ENCODE measurements at regions not wholly inside any gene's neighbourhood (a gene's known extent, or its start where the extent isn't known, plus 50 kb on each side); places are given as distances from the start of the nearest gene placed in this dataset.

DNA sequence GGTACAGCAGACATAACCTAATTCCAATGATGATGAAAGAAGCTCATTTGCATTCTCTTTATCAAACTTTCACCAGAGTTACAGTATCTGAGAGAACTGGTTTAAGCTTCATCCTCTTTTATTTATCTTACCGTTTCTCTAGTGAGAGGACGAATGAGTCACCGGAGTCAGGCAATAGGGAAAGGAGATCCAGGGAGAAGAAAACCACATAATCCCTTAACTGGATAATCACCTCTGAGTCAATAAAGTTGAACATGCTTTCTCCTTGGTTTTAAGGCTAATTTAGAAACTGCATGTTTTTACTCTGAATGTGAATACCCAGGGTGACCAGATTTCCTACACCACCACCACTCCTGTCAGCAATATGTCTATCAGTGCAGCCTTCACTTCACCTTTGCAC, 313.7 kb upstream of the TBX18 start (continued):
- TF ChIP-seq TBP (optimal IDR thresholded peaks at IDR 0.05; ENCODE audit: low read depth, low read length) = no peak
- no peak for TF ChIP-seq TCF3 (CRISPR knock-in tag; IDR thresholded peaks at IDR 0.05)
- TF ChIP-seq NKRF (IDR thresholded peaks at IDR 0.05; ENCODE audit: borderline replicate concordance) = no peak
- TF ChIP-seq ERF (CRISPR knock-in tag; IDR thresholded peaks at IDR 0.05) = no peak
- no peak for TF ChIP-seq NCOA1 (IDR thresholded peaks at IDR 0.05; ENCODE audit: low read depth)
- TF ChIP-seq ZBTB1 (CRISPR knock-in tag; IDR thresholded peaks at IDR 0.05; ENCODE audit: borderline replicate concordance, low read depth) = no peak
- TF ChIP-seq ZFPM2 (CRISPR knock-in tag; IDR thresholded peaks at IDR 0.05) = no peak
- TF ChIP-seq, protein P1, sequence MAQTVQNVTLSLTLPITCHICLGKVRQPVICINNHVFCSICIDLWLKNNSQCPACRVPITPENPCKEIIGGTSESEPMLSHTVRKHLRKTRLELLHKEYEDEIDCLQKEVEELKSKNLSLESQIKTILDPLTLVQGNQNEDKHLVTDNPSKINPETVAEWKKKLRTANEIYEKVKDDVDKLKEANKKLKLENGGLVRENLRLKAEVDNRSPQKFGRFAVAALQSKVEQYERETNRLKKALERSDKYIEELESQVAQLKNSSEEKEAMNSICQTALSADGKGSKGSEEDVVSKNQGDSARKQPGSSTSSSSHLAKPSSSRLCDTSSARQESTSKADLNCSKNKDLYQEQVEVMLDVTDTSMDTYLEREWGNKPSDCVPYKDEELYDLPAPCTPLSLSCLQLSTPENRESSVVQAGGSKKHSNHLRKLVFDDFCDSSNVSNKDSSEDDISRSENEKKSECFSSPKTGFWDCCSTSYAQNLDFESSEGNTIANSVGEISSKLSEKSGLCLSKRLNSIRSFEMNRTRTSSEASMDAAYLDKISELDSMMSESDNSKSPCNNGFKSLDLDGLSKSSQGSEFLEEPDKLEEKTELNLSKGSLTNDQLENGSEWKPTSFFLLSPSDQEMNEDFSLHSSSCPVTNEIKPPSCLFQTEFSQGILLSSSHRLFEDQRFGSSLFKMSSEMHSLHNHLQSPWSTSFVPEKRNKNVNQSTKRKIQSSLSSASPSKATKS (CRISPR knock-in tag; IDR thresholded peaks at IDR 0.05) = no peak
- TF ChIP-seq ARHGAP35 (IDR thresholded peaks at IDR 0.05; ENCODE audit: partially characterized antibody) = no peak
- TF ChIP-seq GATA2 (CRISPR knock-in tag; IDR thresholded peaks at IDR 0.05) = no peak
- TF ChIP-seq TEAD4 (IDR thresholded peaks at IDR 0.05; ENCODE audit: low read length) = peak; percentile 47; the same call in 1 of the 2 replicates
- no peak for TF ChIP-seq TEAD4 (CRISPR knock-in tag; IDR thresholded peaks at IDR 0.05; ENCODE audit: borderline replicate concordance)
- no peak for TF ChIP-seq ARID4B (CRISPR knock-in tag; IDR thresholded peaks at IDR 0.05)
- TF ChIP-seq SPI1 (IDR thresholded peaks at IDR 0.05; ENCODE audit: borderline replicate concordance, low read depth, low read length) = no peak
- no peak for TF ChIP-seq YBX1 (IDR thresholded peaks at IDR 0.05)
- TF ChIP-seq, protein P2, sequence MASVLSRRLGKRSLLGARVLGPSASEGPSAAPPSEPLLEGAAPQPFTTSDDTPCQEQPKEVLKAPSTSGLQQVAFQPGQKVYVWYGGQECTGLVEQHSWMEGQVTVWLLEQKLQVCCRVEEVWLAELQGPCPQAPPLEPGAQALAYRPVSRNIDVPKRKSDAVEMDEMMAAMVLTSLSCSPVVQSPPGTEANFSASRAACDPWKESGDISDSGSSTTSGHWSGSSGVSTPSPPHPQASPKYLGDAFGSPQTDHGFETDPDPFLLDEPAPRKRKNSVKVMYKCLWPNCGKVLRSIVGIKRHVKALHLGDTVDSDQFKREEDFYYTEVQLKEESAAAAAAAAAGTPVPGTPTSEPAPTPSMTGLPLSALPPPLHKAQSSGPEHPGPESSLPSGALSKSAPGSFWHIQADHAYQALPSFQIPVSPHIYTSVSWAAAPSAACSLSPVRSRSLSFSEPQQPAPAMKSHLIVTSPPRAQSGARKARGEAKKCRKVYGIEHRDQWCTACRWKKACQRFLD (CRISPR knock-in tag; IDR thresholded peaks at IDR 0.05) = no peak
- no peak for TF ChIP-seq NR4A1 (CRISPR knock-in tag; IDR thresholded peaks at IDR 0.05)
- TF ChIP-seq NR4A1 (tag; IDR thresholded peaks at IDR 0.05) = no peak
- TF ChIP-seq TAF9B (IDR thresholded peaks at IDR 0.05; ENCODE audit: partially characterized antibody) = no peak
- no peak for TF ChIP-seq ZNF133 (CRISPR knock-in tag; IDR thresholded peaks at IDR 0.05)
- TF ChIP-seq CREB1 (IDR thresholded peaks at IDR 0.05) = no peak
- no peak for TF ChIP-seq CREB1 (CRISPR knock-in tag; IDR thresholded peaks at IDR 0.05)
- no peak for TF ChIP-seq CREBBP (IDR thresholded peaks at IDR 0.05; ENCODE audit: low read depth, low read length)

Data from K562 (cell line).